HG03196 (cell line): ENCODE measurements at regions not wholly inside any gene's neighbourhood (a gene's known extent, or its start where the extent isn't known, plus 50 kb on each side); places are given as distances from the start of the nearest gene placed in this dataset.

ENCODE experiments used
- ATAC-seq: cut with Tn5 transposase; IDR thresholded peaks from one replicate; pipeline ENCODE4 v1.9.1; 2021; ENCODE audit not compliant: unreplicated experiment

DNA sequence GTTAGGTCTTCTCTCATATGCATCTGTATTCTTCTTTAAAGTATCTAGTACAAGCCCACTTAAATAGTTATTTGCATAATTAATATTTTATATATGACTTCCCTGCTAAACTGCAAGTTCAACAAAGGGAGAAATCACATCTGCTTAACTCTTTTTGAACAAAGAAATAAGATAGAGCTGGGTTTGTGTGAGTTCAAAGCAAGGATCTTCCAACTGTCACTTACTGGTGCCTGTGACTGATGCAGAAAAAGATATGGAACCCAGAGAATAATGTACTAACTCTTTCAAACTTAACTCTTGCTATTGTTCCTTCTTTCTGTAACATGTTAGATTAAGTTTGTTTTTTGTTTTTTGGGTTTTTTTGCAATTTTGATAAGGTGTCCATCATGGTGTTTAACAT lies 71.3 kb upstream of the SP4 start:
- ATAC-seq = no peak

DNA sequence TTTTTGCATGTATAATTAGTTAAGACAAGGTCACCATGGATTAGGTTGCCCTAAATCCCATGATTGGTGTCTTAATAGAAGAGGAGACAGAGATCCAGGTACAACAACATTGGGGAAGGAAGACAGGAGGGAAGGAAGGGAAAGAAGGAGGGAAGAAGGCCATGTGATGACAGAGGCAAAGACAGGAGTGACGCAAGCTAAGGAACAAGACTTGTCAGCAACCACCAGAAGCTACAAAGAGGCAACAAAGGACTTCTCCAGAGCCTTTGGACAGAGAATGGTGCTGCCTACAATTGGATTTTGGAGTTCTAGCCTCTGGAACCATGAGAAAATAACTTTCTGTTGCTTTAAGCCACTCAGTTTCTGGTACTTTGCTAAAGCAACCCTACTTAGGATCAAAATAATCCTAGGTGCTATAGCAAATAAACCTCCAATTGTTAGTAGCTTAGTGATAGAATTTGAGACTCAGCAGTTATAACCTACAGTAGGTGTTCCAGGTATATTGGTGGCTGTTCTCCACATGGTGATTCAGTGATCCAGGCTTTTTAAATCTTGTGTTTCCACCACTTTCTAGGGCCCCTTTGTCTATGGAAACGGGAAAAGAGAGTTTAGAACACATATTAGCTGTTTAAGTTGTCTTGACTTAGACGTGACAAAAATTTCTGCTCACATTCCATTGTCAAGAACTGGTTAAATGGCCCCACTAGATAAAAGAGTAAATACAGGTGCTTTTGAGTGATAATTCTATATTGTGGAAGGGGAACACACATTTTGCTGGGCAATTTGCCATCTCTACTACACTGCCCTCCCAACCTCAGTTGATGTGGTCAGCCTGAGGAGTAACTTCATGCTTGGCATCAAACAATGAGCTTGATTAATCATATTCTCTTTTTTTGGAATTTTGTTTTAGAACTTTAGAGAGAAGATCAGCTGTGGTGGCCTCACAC lies 70.5 kb upstream of the SP4 start:
- no peak for ATAC-seq

DNA sequence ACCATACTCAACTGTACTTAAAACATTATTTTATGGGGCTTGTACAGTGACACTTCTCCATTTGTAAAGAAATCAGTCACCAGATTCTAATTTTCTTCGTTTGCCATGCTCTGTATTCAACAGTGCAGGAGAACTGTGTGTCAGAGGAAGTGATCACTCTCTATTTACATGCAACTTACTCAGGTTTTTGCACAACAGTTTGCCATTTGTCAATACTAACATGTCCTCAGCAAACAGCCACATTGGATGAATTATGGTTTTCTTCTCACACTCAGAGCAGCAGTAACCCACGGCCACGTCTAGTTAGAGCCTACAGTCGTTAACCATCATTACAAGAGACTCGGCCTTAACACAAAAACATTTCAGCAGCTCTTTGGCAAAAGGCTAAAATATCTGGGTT lies 69.2 kb upstream of the SP4 start:
- ATAC-seq = no peak

- ATAC-seq = no peak
Measured at GRCh38 chr7:21359163-21359562, 68.7 kb upstream of the SP4 start.

DNA sequence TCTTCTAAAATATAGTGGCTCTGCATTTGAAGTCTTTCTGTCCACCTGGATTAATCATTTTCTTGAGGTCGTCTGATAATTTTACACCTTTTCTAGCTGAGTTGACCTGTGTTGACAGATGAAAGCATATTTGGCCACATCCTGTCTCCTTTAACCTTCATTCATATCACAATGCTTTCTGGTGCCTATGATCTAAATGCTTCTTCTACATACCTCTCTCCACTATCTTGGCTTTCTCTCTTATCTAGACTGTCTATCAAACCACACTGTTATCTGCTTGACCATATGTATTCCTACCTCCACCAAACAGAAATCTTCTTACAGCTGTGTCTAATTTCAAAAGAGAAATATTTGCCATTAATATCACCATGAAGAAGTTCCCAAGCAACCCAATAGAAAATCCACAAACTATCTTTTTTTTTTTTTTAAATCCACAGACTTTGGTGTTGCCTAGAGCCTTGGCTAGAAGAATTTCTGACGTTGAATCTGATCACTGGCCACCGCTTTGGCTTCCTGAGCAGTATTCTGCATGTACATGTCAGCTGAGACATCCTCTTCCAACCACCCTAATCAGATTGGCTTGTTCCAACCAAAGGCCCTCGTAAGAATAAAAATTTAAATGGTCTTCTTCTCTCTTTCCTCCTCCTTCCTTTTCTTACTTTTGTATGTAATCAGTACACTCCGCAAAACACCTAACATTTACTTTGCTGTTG lies 66.3 kb upstream of the SP4 start:
- ATAC-seq = no peak

GRCh38 chr7:21364801-21365271 lies 63.0 kb upstream of the SP4 start:
- no peak for ATAC-seq

DNA sequence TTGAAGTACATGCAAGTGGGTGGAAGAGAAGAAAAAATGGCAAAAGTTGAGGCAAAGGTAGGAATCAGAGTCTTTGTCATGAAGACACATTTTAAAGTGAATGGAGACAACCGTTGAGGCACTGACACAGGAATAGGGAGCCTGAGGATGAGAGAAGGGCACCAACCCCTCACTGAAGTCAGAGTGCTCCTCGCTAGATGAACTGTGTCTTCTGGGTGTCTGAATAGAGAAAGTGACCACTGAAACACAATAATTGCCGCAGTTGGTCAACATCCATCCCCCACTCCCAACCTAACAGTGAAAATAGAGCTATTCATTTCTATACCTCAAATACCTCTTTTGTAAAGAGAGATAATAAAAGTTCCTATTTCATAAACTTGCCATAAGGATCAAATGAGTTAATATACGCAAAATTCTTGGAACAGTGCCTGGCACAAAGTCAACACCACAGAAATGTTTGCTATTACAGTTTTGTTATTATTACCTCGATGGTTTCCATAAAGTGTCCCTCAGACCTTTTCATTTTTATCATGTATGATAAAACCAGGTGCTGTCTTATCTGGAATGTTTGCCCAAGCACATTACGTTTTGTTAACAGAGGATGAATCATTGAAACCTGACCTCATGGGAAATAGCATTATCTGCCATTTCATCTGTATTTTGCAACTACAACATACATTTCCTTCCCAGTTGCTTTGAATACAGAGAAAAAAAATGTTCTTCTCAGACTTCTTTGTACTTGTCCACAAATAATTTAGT lies 61.8 kb upstream of the SP4 start:
- no peak for ATAC-seq

DNA sequence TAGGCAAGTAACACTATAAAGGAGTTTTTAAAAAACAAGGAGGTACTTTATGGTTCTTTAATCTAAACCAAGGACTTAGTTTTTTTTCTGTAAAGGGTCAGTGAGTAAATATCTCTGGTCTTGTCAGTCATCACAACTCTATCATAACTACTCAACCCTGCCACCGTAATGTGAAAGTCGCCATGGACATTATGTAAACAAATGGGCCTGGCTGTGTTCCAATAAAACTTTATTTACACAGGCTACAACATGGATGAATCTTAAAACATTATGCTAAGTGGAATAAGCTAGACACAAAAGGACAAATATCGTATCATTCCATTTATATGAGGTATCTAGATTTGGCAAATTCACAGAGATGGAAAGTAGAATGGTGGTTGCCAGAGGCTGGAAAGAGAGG lies 60.8 kb upstream of the SP4 start:
- no peak for ATAC-seq

DNA sequence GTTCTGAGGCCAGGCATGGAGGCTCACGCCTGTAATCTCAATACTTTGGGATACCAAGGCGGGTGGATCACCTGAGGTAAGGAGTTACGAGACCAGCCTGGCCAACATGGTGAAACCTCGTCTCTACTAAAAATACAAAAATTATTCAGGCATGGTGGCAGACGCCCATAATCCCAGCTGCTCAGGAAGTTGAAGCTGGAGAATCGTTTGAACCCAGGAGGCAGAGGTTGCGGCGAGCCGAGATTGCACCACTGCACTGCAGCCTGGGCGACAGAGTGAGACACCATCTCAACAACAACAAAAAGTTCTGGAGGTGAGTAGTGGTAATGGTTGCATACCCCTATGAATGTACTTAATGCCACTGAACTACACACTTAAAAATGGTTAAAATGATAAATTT lies 60.3 kb upstream of the SP4 start:
- no peak for ATAC-seq

- ATAC-seq = no peak
Measured at GRCh38 chr7:21368317-21368716, 59.6 kb upstream of the SP4 start.

DNA sequence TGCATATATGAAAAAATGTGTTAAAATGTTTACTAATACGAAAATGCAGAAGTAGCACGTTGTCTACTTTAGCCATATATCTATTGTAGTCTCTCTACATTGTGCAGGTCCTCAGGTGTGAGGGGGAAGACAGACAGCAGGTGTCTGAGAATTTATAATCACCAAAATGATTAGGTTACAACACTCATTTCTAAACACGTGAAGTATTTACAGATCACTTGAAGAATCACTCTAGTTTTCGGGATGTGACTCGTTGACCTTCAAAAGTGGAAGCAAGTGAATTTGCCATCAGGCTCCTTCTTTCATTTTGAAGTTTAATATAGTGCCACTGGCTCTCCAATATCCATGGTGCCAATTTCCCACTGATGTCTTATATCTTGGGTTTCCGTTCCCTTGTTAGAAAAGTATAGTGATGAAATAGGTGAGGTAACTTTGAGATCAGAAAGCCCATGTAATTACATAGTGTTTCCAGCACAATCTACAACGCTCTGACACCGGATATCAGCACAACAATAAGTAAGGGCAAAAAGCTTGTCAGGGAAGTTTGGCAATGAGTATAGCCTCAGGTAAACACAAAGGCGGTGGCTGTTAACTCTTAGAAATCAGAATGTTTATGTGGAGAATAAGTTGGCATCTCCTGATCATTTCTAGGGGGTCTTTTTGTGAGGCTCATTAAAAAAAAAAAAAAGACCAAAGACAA lies 57.5 kb upstream of the SP4 start:
- no peak for ATAC-seq

- ATAC-seq = no peak
Measured at GRCh38 chr7:21371360-21371759, 56.5 kb upstream of the SP4 start.

DNA sequence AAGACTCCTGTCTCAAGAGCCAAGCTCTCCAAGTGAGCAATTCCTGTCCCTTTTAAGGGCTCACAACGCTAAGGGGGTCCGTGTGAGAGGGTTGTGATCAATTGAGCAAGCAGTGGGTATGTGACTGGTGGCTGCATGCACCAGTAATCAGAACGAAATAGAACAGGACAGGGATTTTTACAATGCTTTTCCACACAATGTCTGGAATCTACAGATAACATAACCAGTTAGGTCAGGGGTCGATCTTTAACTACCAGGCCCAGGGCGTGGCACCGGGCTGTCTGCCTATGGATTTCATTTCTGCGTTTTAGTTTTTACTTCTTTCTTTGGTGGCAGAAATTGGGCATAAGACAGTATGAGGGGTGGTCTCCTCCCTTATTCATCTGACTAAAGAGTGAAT lies 54.9 kb upstream of the SP4 start:
- ATAC-seq = no peak

- ATAC-seq = no peak
Measured at GRCh38 chr7:21374134-21374533, 53.7 kb upstream of the SP4 start.

DNA sequence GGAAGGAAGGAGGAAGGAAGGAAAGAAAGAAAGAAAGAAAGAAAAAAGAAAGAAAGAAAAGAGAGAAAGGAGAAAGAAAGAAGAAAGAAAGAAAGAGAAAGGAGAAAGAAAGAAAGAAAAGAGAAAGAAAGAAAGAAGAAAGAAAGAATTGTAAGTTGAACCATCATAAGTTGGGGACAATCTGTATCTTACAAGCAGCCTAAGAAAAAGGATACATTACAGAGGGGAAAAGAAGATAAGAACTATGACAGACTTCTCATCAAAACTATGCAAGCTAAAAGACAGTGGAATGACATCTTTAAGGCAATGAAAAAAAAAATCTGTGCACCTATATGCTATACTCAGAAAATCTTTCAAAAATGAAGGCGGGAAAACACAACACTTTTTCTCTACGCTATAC lies 50.3 kb upstream of the SP4 start:
- no peak for ATAC-seq
